Spleen (tissue), 7 donors: ENCODE measurements at regions not wholly inside any gene's neighbourhood (a gene's known extent, or its start where the extent isn't known, plus 50 kb on each side); places are given as distances from the start of the nearest gene placed in this dataset.

Source experiments
- CTCF ChIP-seq, 11 experiments: fragments of 200-600 bp in 7 of 11; fragments of 450-650 bp in 4 of 11; sonication (generic) in 4 of 11; IDR thresholded peaks in 8 of 11; conservative IDR thresholded peaks in 3 of 11; 1 replicate in 7 of 11; 2 replicates in 4 of 11; pipeline versions ENCODE4 v1.4.0 to v1.8.0; 2016 to 2021; ENCODE audit warnings: antibody characterized with exemption in 11 of 11, inconsistent platforms in 4 of 11, mild to moderate bottlenecking in 1 of 11
- POLR2A ChIP-seq, 3 donors: fragments of 450-650 bp; IDR thresholded peaks; one replicate each; pipeline ENCODE4 v1.5.1; 2017; ENCODE audit warnings: antibody characterized with exemption in 3 of 3, mild to moderate bottlenecking in 1 of 3
- POLR2AphosphoS5 ChIP-seq, 3 donors: sonication (generic); formaldehyde crosslinking; IDR thresholded peaks; one replicate each; pipeline ENCODE4 v1.5.1; 2017; ENCODE audit warnings: antibody characterized with exemption in 3 of 3
- donor health status: DM: no; HTN: no; CAD: no; lungs with moderate emphysema.
- donor health status: DM: no; HTN: no; CAD: no.
- donor health status: DM: no; HTN: no; CAD: no.

DNA sequence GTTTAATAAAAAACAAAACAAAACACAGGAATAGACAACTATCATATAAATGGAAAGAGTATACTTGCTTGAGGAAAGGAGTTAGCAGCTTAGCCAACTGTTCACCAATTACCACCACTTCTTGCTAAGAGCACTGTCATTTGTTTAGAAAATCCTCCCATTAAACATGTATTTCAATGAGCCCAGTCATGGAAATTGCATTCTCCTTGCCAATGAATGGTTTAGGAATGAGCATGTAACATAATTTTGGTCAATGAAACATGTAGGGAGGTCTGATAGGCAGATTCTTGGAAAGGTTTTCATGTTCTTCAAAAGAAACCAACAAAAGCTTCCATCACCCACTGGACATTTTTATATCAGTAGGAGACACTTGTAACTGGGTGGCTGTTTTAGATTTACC lies 502.8 kb upstream of the PAPPA start:
- TF ChIP-seq POLR2A (IDR thresholded peaks at IDR 0.05) = no peak
- no peak for TF ChIP-seq CTCF (IDR thresholded peaks at IDR 0.05 in 8 of 11, conservative IDR thresholded peaks at IDR 0.05 in 3 of 11)
- TF ChIP-seq POLR2AphosphoS5 (IDR thresholded peaks at IDR 0.05) = no peak
